ENCODE measurements at regions not wholly inside any gene's neighbourhood (a gene's known extent, or its start where the extent isn't known, plus 50 kb on each side); places are given as distances from the start of the nearest gene placed in this dataset.

DNA sequence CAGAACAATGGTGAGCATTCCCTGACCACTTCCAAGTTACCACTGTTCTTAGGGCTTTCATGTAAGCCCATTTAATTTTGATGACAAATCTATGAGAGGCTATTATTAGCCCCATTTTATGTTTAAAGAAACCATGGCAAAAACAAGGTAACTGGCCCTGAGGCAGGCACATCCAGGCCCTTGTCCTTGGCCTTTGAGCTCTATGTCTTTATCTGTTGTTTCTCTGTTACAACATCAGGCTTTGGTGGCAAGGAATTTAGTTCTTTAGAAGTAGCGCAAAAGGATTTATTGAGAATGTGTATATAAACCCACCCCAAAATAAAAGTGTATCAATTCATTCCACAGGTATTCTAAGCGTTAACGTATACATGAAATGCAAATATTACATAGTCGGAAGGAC lies 257.1 kb downstream of the HNMT start:
- Histone ChIP-seq H4K5ac (ENCODE audit: insufficient read length, low read depth, low read length) (no peak overlapping the region), H3K27ac (ENCODE audit: insufficient read length, low read depth, low read length) (no peak overlapping the region), H2AK5ac (ENCODE audit: insufficient read length, low read length) (no peak overlapping the region), H3K23ac (ENCODE audit: insufficient read length, low read depth, low read length) (no peak overlapping the region), H3K56ac (ENCODE audit: insufficient read length, low read depth, low read length) (no peak overlapping the region), H2BK15ac (ENCODE audit: low read depth, low read length) (no peak overlapping the region), H3K9me3 (ENCODE audit: control insufficient read depth, low read depth, low read length) (no peaks in the 10 kb centered on the region), H2BK120ac (ENCODE audit: low read depth, low read length, poor library complexity, severe bottlenecking) (no peak overlapping the region), H4K91ac (ENCODE audit: insufficient read length, low read depth, low read length) (no peak overlapping the region), H4K20me1 (ENCODE audit: control insufficient read depth, insufficient read depth, insufficient read length) (no peaks in the 10 kb centered on the region), H3K23me2 (ENCODE audit: insufficient read length, low read depth, low read length, poor library complexity, severe bottlenecking) (no peaks in the 10 kb centered on the region), H3T11ph (ENCODE audit: low read length) (no peak overlapping the region), H2BK5ac (ENCODE audit: insufficient read length, low read length) (no peak overlapping the region), H3K18ac (ENCODE audit: insufficient read length, low read depth, low read length) (no peak overlapping the region), H3K4me2 (ENCODE audit: insufficient read depth, insufficient read length, low read length) (no peak overlapping the region), H2AFZ (ENCODE audit: low read length) (no peak overlapping the region), H3K14ac (ENCODE audit: insufficient read depth, low read length) (no peak overlapping the region), H2BK20ac (ENCODE audit: low read depth, low read length, poor library complexity, severe bottlenecking) (no peak overlapping the region), H3K4ac (ENCODE audit: low read depth, low read length) (no peak overlapping the region), H2BK12ac (ENCODE audit: insufficient read length, low read depth, low read length) (no peak overlapping the region), H3K79me2 (ENCODE audit: insufficient read depth, low read length) (no peaks in the 10 kb centered on the region), H3K79me1 (ENCODE audit: insufficient read depth, low read depth, low read length, poor library complexity, severe bottlenecking) (no peaks in the 10 kb centered on the region), H4K8ac (replicated peaks; ENCODE audit: insufficient read length, low read depth, low read length) (no peak overlapping the region), H3K9ac (ENCODE audit: extremely low read depth, insufficient read length, low read length) (no peak overlapping the region), H3K27me3 (ENCODE audit: insufficient read depth, low read length) (no peaks in the 10 kb centered on the region), H3K4me1 (ENCODE audit: insufficient read depth, low read length) (peaks cover 4% of the 10 kb centered on the region; the same call in 1 of the 2 replicates)
- Mint-ChIP-seq H3K9me3 (no peaks in the 10 kb centered on the region), H3K4me3 (no peak overlapping the region), H3K36me3 (ENCODE audit: insufficient read depth in 1 of 3, low read depth in 3 of 3) (no peaks in the 10 kb centered on the region), H3K27me3 (ENCODE audit: low read depth) (no peaks in the 10 kb centered on the region), H3K4me1 (peaks cover 7 to 8% of the 10 kb centered on the region in 2 experiments), H3K27ac (no peak overlapping the region)
- TF ChIP-seq, protein P1, sequence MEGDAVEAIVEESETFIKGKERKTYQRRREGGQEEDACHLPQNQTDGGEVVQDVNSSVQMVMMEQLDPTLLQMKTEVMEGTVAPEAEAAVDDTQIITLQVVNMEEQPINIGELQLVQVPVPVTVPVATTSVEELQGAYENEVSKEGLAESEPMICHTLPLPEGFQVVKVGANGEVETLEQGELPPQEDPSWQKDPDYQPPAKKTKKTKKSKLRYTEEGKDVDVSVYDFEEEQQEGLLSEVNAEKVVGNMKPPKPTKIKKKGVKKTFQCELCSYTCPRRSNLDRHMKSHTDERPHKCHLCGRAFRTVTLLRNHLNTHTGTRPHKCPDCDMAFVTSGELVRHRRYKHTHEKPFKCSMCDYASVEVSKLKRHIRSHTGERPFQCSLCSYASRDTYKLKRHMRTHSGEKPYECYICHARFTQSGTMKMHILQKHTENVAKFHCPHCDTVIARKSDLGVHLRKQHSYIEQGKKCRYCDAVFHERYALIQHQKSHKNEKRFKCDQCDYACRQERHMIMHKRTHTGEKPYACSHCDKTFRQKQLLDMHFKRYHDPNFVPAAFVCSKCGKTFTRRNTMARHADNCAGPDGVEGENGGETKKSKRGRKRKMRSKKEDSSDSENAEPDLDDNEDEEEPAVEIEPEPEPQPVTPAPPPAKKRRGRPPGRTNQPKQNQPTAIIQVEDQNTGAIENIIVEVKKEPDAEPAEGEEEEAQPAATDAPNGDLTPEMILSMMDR (conservative IDR thresholded peaks at IDR 0.05), result no peak
- no CpG with 5 or more reads among the region's 4 CpGs for WGBS (ENCODE audit: extremely low coverage, insufficient read length, low lambda C conversion rate)
- no peak for DNase-seq

Measured in H9 (cell line).